ENCODE measurements at regions not wholly inside any gene's neighbourhood (a gene's known extent, or its start where the extent isn't known, plus 50 kb on each side); places are given as distances from the start of the nearest gene placed in this dataset.

DNA sequence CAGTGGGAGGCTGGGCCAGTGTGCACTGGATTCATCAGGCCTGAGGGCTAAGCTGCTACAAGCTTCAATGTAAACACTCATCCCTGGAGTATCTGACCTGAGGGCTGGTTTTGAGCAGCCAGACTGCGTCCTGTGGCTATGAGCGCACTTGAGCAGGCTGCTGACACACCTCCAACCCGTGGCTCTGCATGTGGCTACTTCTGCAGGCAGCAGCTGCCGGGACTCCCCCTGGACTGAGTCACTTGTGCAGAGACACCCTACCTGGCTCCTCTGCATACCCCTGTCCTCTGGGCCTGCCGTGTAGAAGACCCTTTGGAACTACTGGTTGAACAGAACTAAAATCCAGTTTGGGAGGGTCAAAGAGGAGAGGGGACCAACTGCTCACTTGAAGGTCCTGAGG is 172.0 kb downstream of the SCP2D1 start:
- Histone ChIP-seq H3K36me3 (ENCODE audit: control insufficient read depth in 2 of 2, extremely low read depth in 1 of 2, insufficient read depth in 2 of 2, low read length in 2 of 2) (no peaks in the 10 kb centered on the region), H3K79me2 (ENCODE audit: control insufficient read depth, insufficient read depth, low read length) (no peaks in the 10 kb centered on the region), H3K4me3 (ENCODE audit: control insufficient read depth in 2 of 3, extremely low read depth in 1 of 3, insufficient read depth in 2 of 3, low read depth in 1 of 3, low read length in 3 of 3) (no peak overlapping the region), H3K9ac (ENCODE audit: control insufficient read depth, extremely low read depth, insufficient read depth, low read length) (no peak overlapping the region), H3K9me1 (ENCODE audit: control insufficient read depth, extremely low read depth, insufficient read depth, low read length) (no peaks in the 10 kb centered on the region), H2AFZ (ENCODE audit: control insufficient read depth, low read length) (no peak overlapping the region), H3K4me2 (ENCODE audit: control insufficient read depth, extremely low read depth, insufficient read depth, low read depth, low read length) (no peak overlapping the region), H3K4me1 (ENCODE audit: control insufficient read depth, extremely low read depth, insufficient read depth, low read length) (peaks cover 7% of the 10 kb centered on the region), H3K27me3 (ENCODE audit: control insufficient read depth, extremely low read depth, insufficient read depth, low read length) (no peaks in the 10 kb centered on the region), H3K9me3 (ENCODE audit: control insufficient read depth, low read depth, low read length) (no peaks in the 10 kb centered on the region), H4K20me1 (ENCODE audit: control insufficient read depth, extremely low read depth, insufficient read depth, low read length) (no peaks in the 10 kb centered on the region), H3K27ac (ENCODE audit: control insufficient read depth, insufficient read depth, low read length) (no peak overlapping the region)
- dilution Hi-C loops (cut with MboI; ENCODE audit: extremely low pct_ligation_motif_present, low sequenced_read_pairs): no loop called here
- no peak for FAIRE-seq
- DNase-seq (ENCODE audit: low read depth, low spot score): peak; percentile 32
- TF ChIP-seq, protein P1, sequence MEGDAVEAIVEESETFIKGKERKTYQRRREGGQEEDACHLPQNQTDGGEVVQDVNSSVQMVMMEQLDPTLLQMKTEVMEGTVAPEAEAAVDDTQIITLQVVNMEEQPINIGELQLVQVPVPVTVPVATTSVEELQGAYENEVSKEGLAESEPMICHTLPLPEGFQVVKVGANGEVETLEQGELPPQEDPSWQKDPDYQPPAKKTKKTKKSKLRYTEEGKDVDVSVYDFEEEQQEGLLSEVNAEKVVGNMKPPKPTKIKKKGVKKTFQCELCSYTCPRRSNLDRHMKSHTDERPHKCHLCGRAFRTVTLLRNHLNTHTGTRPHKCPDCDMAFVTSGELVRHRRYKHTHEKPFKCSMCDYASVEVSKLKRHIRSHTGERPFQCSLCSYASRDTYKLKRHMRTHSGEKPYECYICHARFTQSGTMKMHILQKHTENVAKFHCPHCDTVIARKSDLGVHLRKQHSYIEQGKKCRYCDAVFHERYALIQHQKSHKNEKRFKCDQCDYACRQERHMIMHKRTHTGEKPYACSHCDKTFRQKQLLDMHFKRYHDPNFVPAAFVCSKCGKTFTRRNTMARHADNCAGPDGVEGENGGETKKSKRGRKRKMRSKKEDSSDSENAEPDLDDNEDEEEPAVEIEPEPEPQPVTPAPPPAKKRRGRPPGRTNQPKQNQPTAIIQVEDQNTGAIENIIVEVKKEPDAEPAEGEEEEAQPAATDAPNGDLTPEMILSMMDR (optimal IDR thresholded peaks at IDR 0.05 in 1 of 3, IDR thresholded peaks at IDR 0.05 in 1 of 3, conservative IDR thresholded peaks at IDR 0.05 in 1 of 3; ENCODE audit: extremely low read depth in 1 of 3, insufficient read depth in 2 of 3, low read length in 3 of 3): no peak
- no peak for TF ChIP-seq EZH2 (IDR thresholded peaks at IDR 0.05; ENCODE audit: low read length)

DNA sequence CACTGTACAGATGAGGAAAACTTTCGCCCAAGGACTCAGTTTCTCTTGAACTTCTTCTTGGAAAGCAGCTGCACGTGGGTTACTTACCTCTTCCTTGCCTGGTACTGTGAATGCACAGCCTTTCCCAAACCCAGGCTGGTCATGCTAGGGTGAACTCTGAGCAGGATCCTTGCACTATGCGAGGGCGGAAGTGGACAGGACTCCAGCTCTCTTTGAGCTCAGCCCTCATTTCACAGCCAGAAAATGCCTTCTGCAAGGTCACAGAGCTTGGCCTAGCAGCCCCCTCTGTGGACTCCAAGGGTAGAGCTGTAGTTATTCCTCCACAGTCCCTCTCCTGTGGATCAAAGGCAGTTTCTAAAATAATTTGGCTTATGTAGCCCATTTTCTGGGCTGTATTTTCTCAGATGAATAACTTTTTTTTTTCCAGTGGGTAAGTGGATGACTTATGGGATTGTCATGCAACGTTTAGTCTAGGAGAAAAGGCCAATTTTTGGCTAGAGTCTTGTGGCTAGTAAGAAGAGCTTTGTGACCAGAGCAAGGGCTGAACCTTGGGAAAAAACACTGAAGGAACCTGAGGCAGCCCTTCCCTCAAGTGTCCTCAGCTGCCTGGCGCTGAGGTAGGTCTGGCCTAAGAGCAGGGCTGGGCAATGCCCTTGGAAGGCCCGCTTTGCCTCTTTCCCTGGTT is 172.7 kb downstream of the SCP2D1 start:
- H3K9ac ChIP-seq (ENCODE audit: control insufficient read depth, extremely low read depth, insufficient read depth, low read length): no peak overlapping the region
- H3K9me1 ChIP-seq (ENCODE audit: control insufficient read depth, extremely low read depth, insufficient read depth, low read length): no peaks in the 10 kb centered on the region
- no peaks in the 10 kb centered on the region for H3K9me3 ChIP-seq (ENCODE audit: control insufficient read depth, low read depth, low read length)
- dilution Hi-C loops (cut with MboI; ENCODE audit: extremely low pct_ligation_motif_present, low sequenced_read_pairs): no loop called here
- no peak overlapping the region for H3K4me2 ChIP-seq (ENCODE audit: control insufficient read depth, extremely low read depth, insufficient read depth, low read depth, low read length)
- peaks cover 7% of the 10 kb centered on the region for H3K4me1 ChIP-seq (ENCODE audit: control insufficient read depth, extremely low read depth, insufficient read depth, low read length)
- DNase-seq (ENCODE audit: low read depth, low spot score): no peak
- H3K27ac ChIP-seq (ENCODE audit: control insufficient read depth, insufficient read depth, low read length): no peak overlapping the region
- no peaks in the 10 kb centered on the region for H3K36me3 ChIP-seq (ENCODE audit: control insufficient read depth in 2 of 2, extremely low read depth in 1 of 2, insufficient read depth in 2 of 2, low read length in 2 of 2)
- H3K27me3 ChIP-seq (ENCODE audit: control insufficient read depth, extremely low read depth, insufficient read depth, low read length): no peaks in the 10 kb centered on the region
- H3K79me2 ChIP-seq (ENCODE audit: control insufficient read depth, insufficient read depth, low read length): no peaks in the 10 kb centered on the region
- no peaks in the 10 kb centered on the region for H4K20me1 ChIP-seq (ENCODE audit: control insufficient read depth, extremely low read depth, insufficient read depth, low read length)
- no peak overlapping the region for H3K4me3 ChIP-seq (ENCODE audit: control insufficient read depth in 2 of 3, extremely low read depth in 1 of 3, insufficient read depth in 2 of 3, low read depth in 1 of 3, low read length in 3 of 3)
- no peak overlapping the region for H2AFZ ChIP-seq (ENCODE audit: control insufficient read depth, low read length)
- FAIRE-seq: no peak
- TF ChIP-seq, protein P1 (optimal IDR thresholded peaks at IDR 0.05 in 1 of 3, IDR thresholded peaks at IDR 0.05 in 1 of 3, conservative IDR thresholded peaks at IDR 0.05 in 1 of 3; ENCODE audit: extremely low read depth in 1 of 3, insufficient read depth in 2 of 3, low read length in 3 of 3): no peak
- TF ChIP-seq EZH2 (IDR thresholded peaks at IDR 0.05; ENCODE audit: low read length): no peak
